ENCODE measurements at regions not wholly inside any gene's neighbourhood (a gene's known extent, or its start where the extent isn't known, plus 50 kb on each side); places are given as distances from the start of the nearest gene placed in this dataset.

GRCh38 chr10:15428681-15429080, 57.6 kb upstream of the FAM171A1 start:
- TF ChIP-seq CTCF (IDR thresholded peaks at IDR 0.05) (no peak), POLR2AphosphoS5 (IDR thresholded peaks at IDR 0.05) (no peak), POLR2A (IDR thresholded peaks at IDR 0.05) (no peak)
